IPS DF 4.7 (cell line): ENCODE measurements at regions not wholly inside any gene's neighbourhood (a gene's known extent, or its start where the extent isn't known, plus 50 kb on each side); places are given as distances from the start of the nearest gene placed in this dataset.
A peak's percentile ranks its signal among the peaks of the same experiment; 100 is the strongest.
"Not testable (repeated sequence)": the region's sequence is repeated elsewhere in the genome, so short reads cannot be mapped to it uniquely, and the experiment has no call there.

Source experiments
- DNase-seq: peaks from one replicate; pipeline ENCODE4 v3.0.0-alpha.2; 2013; ENCODE audit warnings: low spot score; ENCODE audit errors: extremely low read depth

DNA sequence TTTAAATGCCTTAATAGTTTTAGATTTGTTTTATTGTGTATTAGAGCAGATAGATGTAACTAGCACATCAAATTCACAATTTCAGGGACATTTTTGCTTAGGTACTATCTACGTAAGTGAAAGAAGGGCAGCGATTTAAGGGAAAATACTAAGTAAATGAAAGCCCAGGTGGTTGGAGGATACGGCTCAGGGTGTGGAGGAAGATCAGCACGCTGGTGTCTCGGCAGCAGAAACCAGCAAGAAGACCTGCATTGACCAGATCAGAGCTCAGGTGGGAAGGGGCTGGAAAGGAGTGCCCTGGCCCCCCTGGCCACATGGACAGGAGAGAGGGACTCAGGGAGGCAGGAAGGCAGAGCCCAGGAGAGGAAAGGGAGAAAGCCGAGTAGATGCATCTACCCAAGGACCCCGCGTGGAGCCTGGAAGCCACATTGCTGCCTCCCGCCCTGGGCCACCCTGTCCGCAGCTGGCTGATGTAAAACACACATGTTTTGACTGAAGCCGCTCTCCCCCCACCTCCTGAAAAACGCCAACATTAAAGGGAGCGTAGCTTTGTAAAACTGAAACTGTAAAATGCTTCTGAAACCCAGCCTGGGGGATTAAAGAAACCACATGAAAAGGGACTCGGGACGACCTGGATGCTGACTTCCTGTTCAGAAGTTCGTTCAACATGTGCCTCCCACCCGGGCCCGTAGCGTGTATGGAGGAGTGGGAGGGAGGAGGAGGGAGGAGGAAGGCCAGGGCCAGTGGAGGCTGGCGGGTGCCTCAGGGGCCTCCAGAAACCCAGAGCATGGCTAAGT lies 72.6 kb upstream of the TARDBP start:
- DNase-seq = no peak

DNA sequence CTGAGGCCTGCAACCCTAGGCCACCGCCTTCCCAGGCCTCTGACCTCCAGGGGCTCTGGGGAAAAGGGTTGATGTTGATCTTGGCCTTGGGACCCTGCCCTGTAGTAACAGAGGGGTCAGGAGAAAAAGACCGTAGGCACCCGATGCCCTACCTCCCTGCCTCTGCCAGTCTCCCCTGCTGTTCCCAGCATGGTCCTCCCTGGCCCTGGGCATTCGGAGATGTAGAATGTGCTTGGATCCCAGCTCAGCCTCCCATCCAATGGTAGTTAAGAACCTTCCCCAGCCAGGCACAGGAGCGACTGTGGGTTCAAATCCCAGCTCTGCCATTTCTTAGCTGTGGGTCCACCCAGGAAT lies 72.0 kb upstream of the TARDBP start:
- DNase-seq = no peak

DNA sequence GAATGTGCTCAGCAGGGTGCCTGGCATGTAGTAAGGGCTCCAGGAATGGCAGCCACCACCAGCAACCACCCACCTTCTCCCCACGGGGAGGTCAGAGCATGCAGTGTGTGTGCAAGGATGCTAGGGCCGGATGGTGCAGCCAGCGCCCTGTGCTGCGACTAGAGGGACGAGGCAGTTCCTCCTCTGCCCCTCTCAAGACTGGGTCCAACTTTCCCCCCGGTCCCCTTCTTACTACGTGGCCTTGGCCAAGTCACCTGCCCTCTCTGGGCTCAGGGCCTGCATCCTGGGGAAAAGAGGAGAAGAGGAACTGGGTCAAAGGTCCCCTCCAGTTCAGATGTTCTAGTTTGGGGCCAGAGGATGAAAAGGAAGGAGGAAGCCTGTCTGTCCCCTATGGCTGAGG lies 71.6 kb upstream of the TARDBP start:
- DNase-seq = no peak

DNA sequence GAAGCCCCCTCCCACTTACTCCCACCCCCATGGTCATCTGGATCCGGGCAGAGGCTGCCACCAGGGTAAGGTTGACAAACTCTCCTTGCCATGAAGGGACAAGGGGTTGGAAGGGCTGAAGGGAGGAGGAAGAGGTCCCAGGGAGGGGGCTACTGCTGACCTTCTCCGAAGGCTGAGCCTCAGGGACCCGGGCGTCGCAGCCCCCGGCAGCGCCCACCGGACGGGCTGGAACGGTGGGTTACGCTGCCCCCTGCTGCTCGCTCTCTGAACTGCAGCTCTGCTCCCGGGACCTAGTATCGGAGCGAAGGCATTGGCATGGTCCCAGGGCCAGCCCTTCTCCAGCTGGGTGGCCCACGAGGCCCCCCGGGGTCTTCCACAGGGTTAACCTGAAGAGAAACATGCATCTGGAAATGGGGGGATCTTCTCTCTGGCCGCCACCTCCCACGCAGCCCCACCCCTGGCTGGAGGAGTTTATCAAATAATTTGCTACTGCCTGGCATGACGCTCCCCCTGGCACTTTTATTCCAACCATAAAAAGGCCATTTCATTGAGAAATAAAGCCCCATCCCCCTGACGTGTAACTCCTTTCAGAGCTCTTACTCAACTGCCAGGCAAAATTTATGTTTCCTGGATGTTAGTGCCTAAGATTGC lies 70.4 kb upstream of the TARDBP start:
- DNase-seq = no peak

DNA sequence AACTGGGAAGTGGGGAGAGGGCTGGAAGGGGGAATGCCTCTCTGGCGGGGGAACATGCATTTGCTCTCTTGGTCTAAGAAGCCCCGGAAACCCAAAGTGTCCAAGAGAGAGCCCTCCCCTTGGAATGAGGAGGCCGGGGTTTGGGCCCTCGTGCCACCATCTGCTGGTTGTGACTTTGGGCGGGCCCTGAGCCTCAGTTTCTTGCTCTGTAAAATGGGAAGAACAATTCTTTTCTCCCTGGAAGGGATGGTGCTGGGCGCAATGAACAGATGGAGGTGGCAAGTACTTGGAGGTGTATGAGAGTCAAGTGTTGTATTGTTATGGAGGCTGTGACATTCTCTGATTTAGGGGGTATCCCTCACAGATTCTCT lies 69.9 kb upstream of the TARDBP start:
- no peak for DNase-seq

DNA sequence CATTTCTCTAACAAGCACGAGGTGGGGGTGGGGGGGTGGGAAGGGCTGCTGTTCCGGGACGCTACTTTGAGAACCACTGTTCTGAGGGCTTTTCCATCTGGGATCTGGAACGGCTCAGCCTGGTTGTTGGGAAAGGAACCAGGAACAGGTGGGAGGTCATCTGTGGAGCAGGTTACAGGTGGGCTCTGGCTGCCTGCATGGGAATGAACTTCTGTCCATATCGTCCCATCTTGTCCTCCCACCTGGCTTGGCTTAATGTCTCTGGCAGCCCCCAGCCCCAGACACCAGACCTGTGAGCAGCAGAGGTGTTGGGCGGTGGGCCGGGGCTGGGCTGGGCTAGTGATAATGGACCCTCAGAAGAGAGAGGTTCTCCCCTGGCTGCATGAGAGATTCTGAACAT lies 69.4 kb upstream of the TARDBP start:
- DNase-seq = no peak

DNA sequence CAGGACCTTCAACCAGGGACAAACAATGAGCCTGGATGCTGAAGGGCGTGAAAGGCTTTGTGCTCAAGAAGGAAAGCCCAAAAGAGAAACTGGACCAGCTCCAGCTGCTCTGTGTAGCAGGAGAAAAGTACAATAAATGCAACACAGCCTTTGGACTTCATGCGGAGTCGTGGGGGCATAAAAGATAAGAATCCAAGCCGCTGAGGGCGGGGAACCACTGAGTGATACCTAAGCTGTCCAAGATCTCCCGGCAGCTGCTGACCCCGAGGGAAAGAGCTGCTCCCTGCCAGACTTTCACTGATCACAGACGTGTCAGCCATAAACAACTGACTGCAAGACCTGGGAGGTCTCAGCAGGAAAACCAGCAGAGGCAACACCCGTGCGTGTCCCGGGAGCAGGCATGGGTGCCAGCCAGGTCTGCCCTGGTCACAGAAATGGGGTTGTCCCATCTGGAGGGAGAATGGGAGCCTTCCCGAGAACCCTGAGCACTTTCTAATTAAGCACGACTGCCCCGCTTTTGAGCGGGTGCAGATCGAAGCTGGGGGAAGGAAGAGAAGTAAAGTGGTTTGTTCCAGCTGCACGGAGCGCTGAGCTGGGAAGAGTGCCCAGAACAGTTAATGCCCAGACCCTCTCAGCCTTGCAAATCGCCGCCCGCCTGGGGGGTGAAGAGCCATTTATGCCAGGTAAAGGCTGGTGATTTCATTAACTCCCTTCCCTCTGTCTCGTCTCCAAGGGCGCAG lies 68.3 kb upstream of the TARDBP start:
- no peak for DNase-seq

DNA sequence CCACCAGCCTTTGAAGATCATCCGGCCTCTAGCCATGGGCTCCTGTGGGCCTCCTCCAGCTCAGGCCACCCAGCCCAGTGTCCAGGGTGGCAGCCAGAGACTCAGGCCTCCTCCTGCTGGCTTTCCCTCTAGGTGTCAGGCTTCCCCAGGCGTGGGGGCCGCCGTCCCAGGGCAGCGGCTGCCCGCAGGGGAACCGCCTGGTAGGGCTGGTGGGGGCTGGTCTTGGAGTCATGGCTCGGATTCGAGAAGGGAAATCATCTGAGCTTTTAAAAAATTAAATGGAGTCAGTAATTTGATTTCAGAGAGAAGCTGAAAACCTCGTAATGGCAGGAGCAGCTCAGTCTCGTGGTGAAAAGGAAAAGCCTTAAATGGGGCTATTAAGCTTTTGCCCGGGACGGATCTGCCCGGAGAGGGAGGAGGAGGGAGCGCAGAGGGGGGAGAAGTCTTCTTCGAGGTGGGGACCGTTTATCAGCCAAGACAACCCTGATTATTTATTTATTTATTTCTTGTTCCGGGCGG lies 66.4 kb upstream of the TARDBP start:
- DNase-seq = no peak

DNA sequence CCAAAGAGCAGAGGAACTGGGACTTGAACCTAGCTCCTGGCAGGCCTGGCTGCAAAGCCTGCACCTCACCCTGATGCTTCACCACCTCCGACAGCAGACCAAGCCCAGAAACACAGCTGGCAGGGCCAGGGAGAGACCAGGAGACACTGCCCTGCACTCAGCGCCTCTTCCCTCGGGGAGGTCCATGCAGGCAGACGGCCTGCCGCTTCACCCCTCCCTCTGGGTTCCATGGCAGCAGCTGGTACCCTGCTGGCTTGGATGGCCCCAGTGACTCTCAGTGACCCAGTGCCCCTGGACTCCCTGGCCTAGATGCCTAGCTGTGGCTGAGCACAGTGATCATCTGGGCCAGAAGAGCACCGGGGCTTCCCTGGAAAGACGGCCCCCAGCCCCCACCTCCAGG lies 65.3 kb upstream of the TARDBP start:
- no peak for DNase-seq

DNA sequence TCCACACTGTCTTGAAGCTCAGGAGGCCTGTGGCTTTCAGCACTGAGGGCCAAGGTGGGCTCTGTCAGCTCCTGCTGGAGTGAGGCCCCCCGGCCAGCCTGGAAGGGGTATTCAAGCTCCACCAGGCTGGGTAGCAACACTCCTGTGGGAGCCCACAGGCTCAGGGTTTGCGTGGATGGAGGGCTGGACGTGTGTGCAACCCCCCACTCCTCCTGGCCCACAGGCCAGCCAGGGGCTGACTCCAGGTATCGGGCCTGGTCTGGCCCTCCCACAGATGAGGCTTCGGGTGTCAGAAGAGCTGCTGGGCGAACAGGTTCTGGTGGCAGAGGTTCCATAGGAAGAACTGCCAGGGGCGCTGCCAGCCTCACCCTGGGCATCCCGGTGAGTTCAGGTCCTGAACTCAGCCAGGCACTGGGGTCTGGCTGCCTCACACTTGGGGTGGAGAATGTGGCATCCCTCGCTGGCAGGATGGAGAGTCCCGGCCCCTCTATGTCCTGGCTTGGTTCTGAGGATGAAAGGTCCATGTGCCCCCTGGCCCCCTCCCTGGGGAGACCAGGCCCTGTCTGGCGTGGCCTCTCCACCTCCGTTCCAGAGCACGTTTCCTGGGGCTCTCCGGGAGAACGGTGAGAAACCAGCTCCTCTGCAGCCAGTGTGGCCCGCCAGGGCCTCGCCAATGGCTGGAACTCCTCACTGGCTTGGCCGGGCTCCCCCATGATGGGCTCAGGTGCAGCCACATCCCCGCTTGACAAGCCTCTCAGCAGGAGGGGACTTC lies 64.6 kb upstream of the TARDBP start:
- DNase-seq = no peak

DNA sequence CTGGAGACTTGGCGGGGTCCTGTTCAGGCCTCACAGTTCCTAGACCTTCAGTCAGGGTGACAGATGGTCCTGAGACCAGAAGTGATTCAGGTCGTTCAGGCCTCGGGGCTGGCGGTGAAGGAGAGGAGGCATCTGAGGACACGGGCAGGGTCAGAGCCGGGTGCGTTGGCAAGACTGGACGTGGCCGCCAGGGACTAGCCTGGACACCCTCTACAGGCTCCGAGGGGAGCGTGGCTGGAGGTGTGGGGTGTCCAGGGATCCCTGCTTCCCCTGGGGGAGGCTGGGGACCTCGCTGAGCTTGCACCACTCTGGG lies 64.0 kb upstream of the TARDBP start:
- DNase-seq = no peak

DNA sequence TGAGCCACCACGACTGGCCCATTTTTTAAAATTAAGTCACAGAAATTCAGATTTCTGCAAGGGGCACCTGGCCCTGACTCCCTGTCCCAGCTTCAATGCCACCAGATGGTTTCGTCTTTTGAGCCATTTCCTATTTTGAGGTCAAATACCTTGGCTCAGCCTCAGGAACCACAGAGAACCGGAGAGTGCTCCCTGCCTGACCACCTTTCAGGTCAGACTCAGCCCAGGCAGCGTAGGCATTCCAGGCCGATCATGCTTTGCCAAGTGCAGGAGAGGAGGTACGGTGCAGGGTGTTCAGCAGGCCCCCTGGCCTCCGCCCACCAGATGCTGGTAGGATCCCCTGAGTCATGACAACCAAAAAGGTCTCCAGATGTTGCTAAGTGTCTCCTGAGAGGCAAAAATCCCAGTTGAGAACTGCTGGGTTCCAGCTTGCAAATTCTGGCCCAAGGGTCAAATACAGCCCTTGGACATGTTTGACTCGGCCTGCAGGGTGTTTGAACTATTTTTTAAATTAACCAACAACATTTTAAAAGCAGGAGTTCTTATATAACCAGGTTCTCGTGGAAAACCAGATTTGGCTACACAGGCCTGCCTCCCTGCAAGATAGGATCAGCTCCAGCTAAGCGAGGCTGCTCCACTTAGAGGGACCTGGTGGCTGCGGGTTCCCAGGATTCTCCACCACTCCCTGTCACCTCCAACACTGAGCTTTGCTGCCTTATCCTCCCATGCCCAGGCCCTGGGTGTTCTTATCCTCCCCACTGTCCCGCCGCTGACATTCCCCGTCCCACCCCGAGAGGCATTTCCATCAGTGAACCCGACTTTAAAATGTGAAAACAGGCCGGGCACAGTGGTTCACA lies 61.9 kb upstream of the TARDBP start:
- no peak for DNase-seq

DNA sequence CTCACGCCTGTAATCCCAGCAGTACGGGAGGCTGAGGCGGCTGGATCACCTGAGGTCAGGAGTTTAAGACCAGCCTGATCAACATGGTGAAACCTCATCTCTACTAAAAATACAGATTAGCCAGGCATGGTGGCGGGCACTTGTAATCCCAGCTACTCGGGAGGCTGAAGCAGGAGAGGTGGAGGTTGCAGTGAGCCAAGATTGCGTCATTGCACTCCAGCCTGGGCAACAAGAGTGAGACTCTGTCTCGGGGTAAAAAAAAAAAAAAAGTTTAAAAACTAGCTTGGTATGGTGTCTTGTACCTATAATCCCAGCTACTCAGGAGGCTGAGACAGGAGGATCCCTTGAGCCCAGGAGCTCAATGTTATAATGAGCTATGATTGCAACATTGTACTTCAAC lies 61.2 kb upstream of the TARDBP start:
- not testable (repeated sequence) for DNase-seq

DNA sequence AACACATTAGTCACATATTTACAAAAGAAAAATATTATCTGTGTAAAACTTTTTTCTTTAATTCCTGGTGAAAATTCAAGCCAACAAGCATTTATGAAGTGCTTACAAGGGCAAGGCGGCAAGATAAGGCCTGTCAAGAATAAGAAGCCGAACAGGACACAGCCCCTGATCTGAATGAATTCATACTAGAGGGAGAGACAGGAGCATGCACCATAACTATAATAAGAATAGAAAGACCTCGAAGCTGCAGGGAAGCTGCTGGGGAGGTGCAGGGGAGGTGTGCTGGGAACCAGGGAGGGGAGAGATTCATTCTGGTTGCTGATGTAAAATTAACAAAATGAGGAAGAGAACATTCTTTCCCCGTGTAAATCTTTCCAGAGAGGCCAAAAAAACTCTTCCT lies 60.5 kb upstream of the TARDBP start:
- no peak for DNase-seq

DNA sequence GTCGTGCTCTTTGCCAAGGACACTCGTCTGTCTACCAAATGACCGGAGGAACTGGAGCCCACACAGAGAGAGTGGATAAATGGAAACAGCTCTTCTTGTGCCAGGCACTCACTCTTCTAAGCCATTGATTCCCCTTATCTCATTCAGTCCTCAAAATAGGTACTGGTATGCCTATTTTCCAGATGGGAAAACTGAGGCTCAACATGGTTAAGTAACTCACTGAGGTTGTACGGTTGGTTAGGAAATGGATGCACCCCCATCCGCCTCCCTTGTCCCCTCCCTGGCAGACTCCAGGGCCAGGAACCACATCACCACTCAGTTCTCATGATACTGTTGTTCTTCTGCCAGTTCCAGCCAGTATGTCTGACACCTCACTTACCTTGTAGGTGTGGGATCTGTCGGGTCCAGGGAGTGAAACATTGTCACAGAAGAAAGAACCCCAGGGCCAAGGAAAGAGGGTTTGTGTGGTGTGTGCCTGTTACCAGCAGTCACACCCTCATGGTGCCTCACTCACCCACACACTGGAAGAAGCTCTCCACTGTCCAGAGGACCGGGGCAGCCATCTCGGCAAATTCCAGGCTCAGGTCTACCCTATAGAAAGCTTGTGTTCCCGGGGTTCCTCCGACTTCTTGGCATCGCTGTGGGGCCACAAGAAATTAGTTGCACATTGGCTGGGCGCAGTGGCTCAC lies 58.8 kb upstream of the TARDBP start:
- no peak for DNase-seq

DNA sequence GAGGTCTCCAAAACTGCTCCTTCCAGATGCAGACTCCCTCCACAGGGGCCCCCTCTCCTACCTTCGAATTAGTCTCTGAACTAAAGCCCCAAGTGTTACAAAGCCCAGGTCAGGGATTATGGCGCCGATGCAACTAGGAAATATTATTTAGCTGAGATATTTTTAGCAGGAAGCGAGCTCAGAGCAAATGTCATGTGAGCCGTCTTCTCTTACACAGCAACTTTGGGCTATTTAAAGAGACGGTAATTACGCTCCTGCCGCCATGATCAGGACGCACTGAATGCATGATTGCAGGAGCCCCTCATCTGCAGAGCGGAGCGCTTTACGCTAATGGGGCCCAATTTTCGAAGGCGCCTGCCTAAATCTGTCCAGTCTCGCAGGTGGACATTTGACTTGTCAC lies 55.3 kb upstream of the TARDBP start:
- no peak for DNase-seq

DNA sequence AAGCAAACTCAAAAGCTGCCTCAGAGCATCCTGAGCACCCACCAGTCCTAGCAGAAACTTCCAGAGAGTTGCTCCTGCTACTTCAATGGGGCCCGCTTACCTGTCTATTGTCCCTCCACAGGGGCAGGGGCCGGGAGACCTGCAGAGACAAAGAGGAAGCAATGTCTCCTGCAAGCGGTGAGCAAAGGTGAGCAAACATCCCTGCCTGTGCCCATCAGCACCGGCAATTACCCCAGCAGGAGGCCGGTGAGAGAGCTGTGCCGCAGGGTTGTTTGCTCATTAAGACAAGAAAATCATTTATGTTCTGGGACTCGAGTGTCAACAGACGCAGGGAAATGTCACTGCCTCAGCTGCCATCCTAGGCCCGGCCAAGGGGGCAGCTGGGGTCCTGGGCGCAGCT lies 53.8 kb upstream of the TARDBP start:
- DNase-seq = peak; percentile 79

DNA sequence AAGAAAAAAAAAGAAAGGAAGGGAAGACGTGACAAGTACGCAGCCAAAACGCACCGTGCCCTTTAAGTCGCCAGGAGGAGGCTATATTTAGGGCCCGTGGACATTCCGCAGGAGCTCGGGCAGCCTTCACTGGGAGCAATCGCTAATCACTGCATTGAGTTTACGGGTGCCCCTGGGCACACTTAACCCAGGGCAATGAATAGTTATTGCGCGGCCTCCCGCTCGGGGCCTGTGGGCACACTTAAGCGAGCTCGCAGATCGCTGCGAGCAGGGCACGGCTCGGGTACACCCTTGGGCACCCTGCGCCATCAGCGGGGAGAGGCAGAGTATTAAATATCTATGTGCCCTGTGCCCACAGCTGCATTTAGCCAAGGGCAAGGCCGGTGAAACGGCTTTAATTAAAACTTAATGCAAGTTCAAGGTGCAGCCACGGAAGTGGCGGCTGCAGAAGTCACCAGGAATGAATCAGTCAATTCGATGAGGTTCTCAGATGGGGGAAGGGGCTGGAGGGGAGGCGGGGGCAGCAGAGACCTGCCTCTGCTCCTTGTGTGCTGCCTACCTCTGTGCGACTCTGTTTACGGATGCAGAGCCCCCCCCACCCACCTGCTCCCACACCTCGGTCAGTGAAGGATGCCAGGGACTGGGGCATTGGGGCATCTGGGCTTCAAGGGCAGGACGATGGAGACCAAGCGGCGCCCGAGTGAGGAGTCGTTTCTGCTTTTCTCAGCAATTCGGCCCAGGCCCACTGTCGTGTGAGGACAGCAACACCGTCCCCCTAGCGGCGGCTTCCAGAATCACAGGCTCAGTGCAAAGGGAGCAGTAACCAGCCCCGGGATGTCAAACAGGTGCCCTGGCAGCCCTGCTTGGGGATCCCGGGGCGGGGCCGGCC lies 51.8 kb upstream of the TARDBP start:
- no peak for DNase-seq

DNA sequence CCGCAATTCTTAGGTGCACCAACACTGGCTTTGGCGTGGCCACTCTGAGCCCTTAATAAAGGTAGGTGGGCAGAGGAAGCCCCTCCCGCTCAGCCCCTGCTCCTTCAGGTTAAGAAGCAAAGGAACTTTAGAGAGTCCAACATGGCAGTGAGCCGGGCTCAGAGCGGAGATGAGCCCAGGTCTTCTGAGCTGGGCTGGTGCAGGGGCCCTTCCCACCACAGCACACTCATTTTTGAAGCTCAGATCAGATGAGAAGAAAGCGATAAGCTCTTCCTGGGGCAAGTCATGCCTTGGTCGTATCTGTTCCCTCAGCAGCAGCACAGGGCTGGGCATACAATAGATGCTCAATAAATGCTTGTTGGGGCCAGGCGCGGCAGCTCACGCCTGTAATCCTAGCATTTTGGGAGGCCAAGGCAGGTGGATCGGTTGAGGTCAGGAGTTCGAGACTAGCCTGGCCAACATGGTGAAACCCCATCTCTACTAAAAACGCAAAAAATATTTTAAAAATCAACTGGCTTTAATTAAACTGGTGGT lies 51.1 kb upstream of the TARDBP start:
- no peak for DNase-seq
